Psoas muscle (tissue), 7 donors: ENCODE measurements at regions not wholly inside any gene's neighbourhood (a gene's known extent, or its start where the extent isn't known, plus 50 kb on each side); places are given as distances from the start of the nearest gene placed in this dataset.

Experiments used
- ATAC-seq, 4 donors: fragments of 200-7000 bp; cut with Tn5 transposase; one replicate each; pipeline ENCODE4 v1.9.1; 2020; ENCODE audit warnings: moderate library complexity in 3 of 4, mild to moderate bottlenecking in 2 of 4
- DNase-seq, 2 donors: peaks; one replicate each; pipeline ENCODE4 v3.0.0-alpha.2; 2020
- H3K27ac ChIP-seq: fragments of 200-600 bp; one replicate; pipeline ENCODE4 v1.8.0; 2022
- H3K27me3 ChIP-seq, 3 donors: fragments of 200-600 bp in 1 of 3; one replicate each; pipeline versions ENCODE4 v1.6.1 to v1.8.0; 2013 to 2022; ENCODE audit warnings: low read length in 2 of 3, mild to moderate bottlenecking in 2 of 3, moderate library complexity in 1 of 3; ENCODE audit not compliant: insufficient read depth in 3 of 3
- H3K36me3 ChIP-seq, 2 donors: fragments of 200-600 bp in 1 of 2; one replicate each; pipeline versions ENCODE4 v1.6.1 to v1.8.0; 2013 to 2022; ENCODE audit warnings: low read depth in 1 of 2, mild to moderate bottlenecking in 1 of 2, moderate library complexity in 1 of 2; ENCODE audit not compliant: insufficient read depth in 1 of 2
- H3K4me1 ChIP-seq: fragments of 200-600 bp; one replicate; pipeline ENCODE4 v1.8.0; 2022
- H3K4me3 ChIP-seq: fragments of 200-600 bp; one replicate; pipeline ENCODE4 v1.8.0; 2022; ENCODE audit warnings: mild to moderate bottlenecking
- H3K9me3 ChIP-seq: fragments of 200-600 bp; one replicate; pipeline ENCODE4 v1.8.0; 2022
- CTCF ChIP-seq: fragments of 200-600 bp; IDR thresholded peaks from one replicate; pipeline ENCODE4 v1.8.0; 2022; ENCODE audit warnings: antibody characterized with exemption
- WGBS, 3 donors: extraction: QIAGEN DNeasy Blood & Tissue Kit; methylation state at CpG; one replicate each; pipeline versions ENCODE4 v1.1.6 to v1.1.7; 2013; 5-methylcytosine and 5-hydroxymethylcytosine counted together
- intact Hi-C, 2 donors: fragments of 100-400 bp; cut with DNase I; formaldehyde crosslinking; loops; one replicate each; pipeline versions ENCODE4 v1.11.0 to v1.14.2; 2022
- donor health status: healthy with polysubstance abuse.
- donor health status: DM: no; HTN: no; CAD: no; lungs with moderate emphysema.
- donor health status: Bipolar disorder and iron deficiency.
- donor health status: healthy.
- donor health status: DM: yes; HTN: yes; CAD: no.
- donor health status: DM: no; HTN: no; CAD: no.
- donor health status: DM: yes; HTN: yes; CAD: no.

GRCh38 chr10:121417298-121417697 is 180.9 kb downstream of the FGFR2 start:
- no peak for TF ChIP-seq CTCF
- Histone ChIP-seq H3K4me3 (no peak overlapping the region), H3K27ac (no peak overlapping the region), H3K27me3 (peaks cover 0 to 6% (median 0%) of the 10 kb centered on the region in 3 donors), H3K9me3 (no peaks in the 10 kb centered on the region), H3K36me3 (no peaks in the 10 kb centered on the region), H3K4me1 (no peaks in the 10 kb centered on the region)
- intact Hi-C loops: no loop called here
- ATAC-seq (no peak), DNase-seq (no peak)
- WGBS, 3 donors: 75 to 81% (median 79%) methylated on average over 2 of the region's 2 CpGs

GRCh38 chr10:121418126-121418777 is 180.0 kb downstream of the FGFR2 start:
- no peak for ATAC-seq
- no peaks in the 10 kb centered on the region for H3K9me3 ChIP-seq
- no peak for TF ChIP-seq CTCF

GRCh38 chr10:121420006-121420405 is 178.2 kb downstream of the FGFR2 start:
- Histone ChIP-seq H3K27me3 (peaks cover 0 to 6% (median 0%) of the 10 kb centered on the region in 3 donors), H3K4me3 (no peak overlapping the region), H3K36me3 (no peaks in the 10 kb centered on the region), H3K9me3 (no peaks in the 10 kb centered on the region), H3K27ac (no peak overlapping the region), H3K4me1 (no peaks in the 10 kb centered on the region)
- no peak for TF ChIP-seq CTCF
- 28 to 34% (median 30%) methylated on average over 3 of the region's 3 CpGs for WGBS, 3 donors
- ATAC-seq (no peak), DNase-seq (no peak)
- intact Hi-C loops: no loop called here

More at GRCh38 chr10:121418126-121418777, 180.0 kb downstream of the FGFR2 start:
- WGBS, 3 donors: 41 to 55% (median 51%) methylated on average over 1 of the region's 1 CpG
- Histone ChIP-seq H3K4me1 (no peaks in the 10 kb centered on the region), H3K27ac (no peak overlapping the region), H3K27me3 (peaks cover 0 to 6% (median 0%) of the 10 kb centered on the region in 3 donors), H3K4me3 (no peak overlapping the region), H3K36me3 (no peaks in the 10 kb centered on the region)
- DNase-seq: no peak
- intact Hi-C loops: no loop called here

- no peak for DNase-seq
- 69 to 77% (median 70%) methylated on average over 7 of the region's 7 CpGs for WGBS, 3 donors
- Histone ChIP-seq H3K27me3 (peaks cover 0 to 6% (median 0%) of the 10 kb centered on the region in 3 donors), H3K27ac (no peak overlapping the region), H3K4me3 (no peak overlapping the region), H3K9me3 (no peaks in the 10 kb centered on the region), H3K4me1 (no peaks in the 10 kb centered on the region), H3K36me3 (no peaks in the 10 kb centered on the region)
- intact Hi-C loops: no loop called here
- no peak for TF ChIP-seq CTCF
- ATAC-seq: no peak
Measured at GRCh38 chr10:121422096-121422495, 176.1 kb downstream of the FGFR2 start.

GRCh38 chr10:121425623-121426022 is 172.6 kb downstream of the FGFR2 start:
- H3K4me1 ChIP-seq: no peaks in the 10 kb centered on the region
- 47 to 58% (median 56%) methylated on average over 4 of the region's 4 CpGs for WGBS, 3 donors

More at GRCh38 chr10:121425623-121426022, 172.6 kb downstream of the FGFR2 start:
- no peak overlapping the region for H3K4me3 ChIP-seq
- TF ChIP-seq CTCF: no peak
- intact Hi-C loops: no loop called here
- ATAC-seq (no peak), DNase-seq (no peak)
- H3K27ac ChIP-seq: no peak overlapping the region
- H3K9me3 ChIP-seq: no peaks in the 10 kb centered on the region
- H3K27me3 ChIP-seq: peaks cover 0 to 5% (median 0%) of the 10 kb centered on the region in 3 donors
- H3K36me3 ChIP-seq: no peaks in the 10 kb centered on the region
